BLaER1 treated with 17β-estradiol and CSF1 and Interleukin-3, amounts not matched to agents 10 nM and 100 nM (cell line): ENCODE measurements at regions not wholly inside any gene's neighbourhood (a gene's known extent, or its start where the extent isn't known, plus 50 kb on each side); places are given as distances from the start of the nearest gene placed in this dataset.

Source experiments
- H3K27ac ChIP-seq, 11 experiments: shearing (Covaris generic); formaldehyde crosslinking; 2 replicates each; pipeline ENCODE4 v1.8.1; 2022
- H3K27me3 ChIP-seq, 11 experiments: shearing (Covaris generic); formaldehyde crosslinking; 2 replicates each; pipeline ENCODE4 v1.8.1; 2022
- H3K36me3 ChIP-seq, 11 experiments: shearing (Covaris generic); formaldehyde crosslinking; 2 replicates each; pipeline ENCODE4 v1.8.1; 2022
- H3K4me1 ChIP-seq, 10 experiments: shearing (Covaris generic); formaldehyde crosslinking; 2 replicates each; pipeline ENCODE4 v1.8.1; 2022
- H3K4me2 ChIP-seq, 11 experiments: shearing (Covaris generic); formaldehyde crosslinking; 2 replicates each; pipeline ENCODE4 v1.8.1; 2022
- H3K4me3 ChIP-seq, 10 experiments: shearing (Covaris generic); formaldehyde crosslinking; 2 replicates each; pipeline ENCODE4 v1.8.1; 2022
- H3K9ac ChIP-seq, 11 experiments: shearing (Covaris generic); formaldehyde crosslinking; 2 replicates each; pipeline ENCODE4 v1.8.1; 2022
- H3K9me3 ChIP-seq, 11 experiments: shearing (Covaris generic); formaldehyde crosslinking; replicated peaks in 1 of 11; 2 replicates each; pipeline ENCODE4 v1.8.1; 2022
- H4K20me1 ChIP-seq, 11 experiments: shearing (Covaris generic); formaldehyde crosslinking; 2 replicates each; pipeline ENCODE4 v1.8.1; 2022
- Cebpa-rat ChIP-seq, 11 experiments: shearing (Covaris generic); IDR thresholded peaks; 2 replicates each; pipeline ENCODE4 v1.8.1; 2022

- H3K4me2 ChIP-seq, result no peak overlapping the region
- H3K9ac ChIP-seq, result no peak overlapping the region
- no peak overlapping the region for H3K27ac ChIP-seq
- no peaks in the 10 kb centered on the region for H4K20me1 ChIP-seq
- H3K4me3 ChIP-seq, result no peak overlapping the region
- no peaks in the 10 kb centered on the region for H3K27me3 ChIP-seq
- H3K9me3 ChIP-seq, result no peaks in the 10 kb centered on the region
- H3K36me3 ChIP-seq, result no peaks in the 10 kb centered on the region
- no peaks in the 10 kb centered on the region for H3K4me1 ChIP-seq
- no peak for TF ChIP-seq Cebpa-rat (IDR thresholded peaks at IDR 0.05)
Observed at GRCh38 chr12:77166696-77167095, 101.3 kb upstream of the E2F7 start.

- Histone ChIP-seq H3K36me3 (no peaks in the 10 kb centered on the region), H3K4me1 (no peaks in the 10 kb centered on the region), H3K27me3 (no peaks in the 10 kb centered on the region), H4K20me1 (no peaks in the 10 kb centered on the region), H3K9me3 (no peaks in the 10 kb centered on the region), H3K9ac (no peak overlapping the region), H3K4me2 (no peak overlapping the region), H3K4me3 (no peak overlapping the region), H3K27ac (no peak overlapping the region)
- TF ChIP-seq Cebpa-rat (IDR thresholded peaks at IDR 0.05), result no peak
Observed at GRCh38 chr12:77163074-77164038, 98.0 kb upstream of the E2F7 start.

GRCh38 chr12:77161944-77162343 is 96.6 kb upstream of the E2F7 start:
- Histone ChIP-seq H3K27me3 (no peaks in the 10 kb centered on the region), H3K9ac (no peak overlapping the region), H3K27ac (no peak overlapping the region), H3K4me3 (no peak overlapping the region), H3K36me3 (no peaks in the 10 kb centered on the region), H3K9me3 (no peaks in the 10 kb centered on the region), H4K20me1 (no peaks in the 10 kb centered on the region), H3K4me2 (no peak overlapping the region), H3K4me1 (no peaks in the 10 kb centered on the region)
- no peak for TF ChIP-seq Cebpa-rat (IDR thresholded peaks at IDR 0.05)

GRCh38 chr12:77160931-77161330 is 95.6 kb upstream of the E2F7 start:
- no peaks in the 10 kb centered on the region for H4K20me1 ChIP-seq
- TF ChIP-seq Cebpa-rat (IDR thresholded peaks at IDR 0.05), result no peak

GRCh38 chr12:77153706-77154105 is 88.3 kb upstream of the E2F7 start:
- no peak overlapping the region for H3K4me2 ChIP-seq
- H3K27ac ChIP-seq, result no peak overlapping the region
- H3K9me3 ChIP-seq, result 0 out of 22 replicates have a peak, but pooled peaks cover 0 to 5% (median 0%) of the 10 kb centered on the region in 11 experiments
- no peaks in the 10 kb centered on the region for H3K4me1 ChIP-seq
- H4K20me1 ChIP-seq, result no peaks in the 10 kb centered on the region
- no peaks in the 10 kb centered on the region for H3K27me3 ChIP-seq
- TF ChIP-seq Cebpa-rat (IDR thresholded peaks at IDR 0.05), result no peak
- no peaks in the 10 kb centered on the region for H3K36me3 ChIP-seq
- H3K4me3 ChIP-seq, result no peak overlapping the region
- H3K9ac ChIP-seq, result no peak overlapping the region

More at GRCh38 chr12:77160931-77161330, 95.6 kb upstream of the E2F7 start:
- no peaks in the 10 kb centered on the region for H3K36me3 ChIP-seq
- no peak overlapping the region for H3K4me2 ChIP-seq
- no peaks in the 10 kb centered on the region for H3K27me3 ChIP-seq
- H3K4me3 ChIP-seq, result no peak overlapping the region
- no peaks in the 10 kb centered on the region for H3K4me1 ChIP-seq
- no peak overlapping the region for H3K9ac ChIP-seq
- no peaks in the 10 kb centered on the region for H3K9me3 ChIP-seq
- no peak overlapping the region for H3K27ac ChIP-seq

- no peak overlapping the region for H3K4me3 ChIP-seq
- H4K20me1 ChIP-seq, result no peaks in the 10 kb centered on the region
- no peak overlapping the region for H3K9ac ChIP-seq
- no peaks in the 10 kb centered on the region for H3K36me3 ChIP-seq
- H3K27me3 ChIP-seq, result no peaks in the 10 kb centered on the region
- 0 out of 22 replicates have a peak, but pooled peaks cover 0 to 5% (median 0%) of the 10 kb centered on the region in 11 experiments for H3K9me3 ChIP-seq
- H3K4me2 ChIP-seq, result no peak overlapping the region
- no peak for TF ChIP-seq Cebpa-rat (IDR thresholded peaks at IDR 0.05)
- no peak overlapping the region for H3K27ac ChIP-seq
- no peaks in the 10 kb centered on the region; a peak in 1 of 20 replicates for H3K4me1 ChIP-seq
Observed at GRCh38 chr12:77152623-77153193, 87.3 kb upstream of the E2F7 start.

- Histone ChIP-seq H3K4me1 (peaks cover 0 to 9% (median 5%) of the 10 kb centered on the region in 10 experiments; a peak in 9 of 20 replicates), H4K20me1 (no peaks in the 10 kb centered on the region), H3K36me3 (no peaks in the 10 kb centered on the region), H3K4me2 (no peak overlapping the region), H3K4me3 (no peak overlapping the region), H3K9me3 (0 out of 22 replicates have a peak, but pooled peaks cover 0 to 5% (median 0%) of the 10 kb centered on the region in 11 experiments), H3K27ac (no peak overlapping the region), H3K9ac (no peak overlapping the region), H3K27me3 (no peaks in the 10 kb centered on the region)
- TF ChIP-seq Cebpa-rat (IDR thresholded peaks at IDR 0.05), result no peak
Observed at GRCh38 chr12:77151030-77151429, 85.7 kb upstream of the E2F7 start.

GRCh38 chr12:77133566-77133965 is 68.2 kb upstream of the E2F7 start:
- TF ChIP-seq Cebpa-rat (IDR thresholded peaks at IDR 0.05), result no peak
- H4K20me1 ChIP-seq, result no peaks in the 10 kb centered on the region
- H3K4me1 ChIP-seq, result no peaks in the 10 kb centered on the region
- no peaks in the 10 kb centered on the region for H3K36me3 ChIP-seq
- no peaks in the 10 kb centered on the region for H3K27me3 ChIP-seq
- no peak overlapping the region for H3K27ac ChIP-seq
- H3K9ac ChIP-seq, result no peak overlapping the region
- no peak overlapping the region for H3K4me2 ChIP-seq
- H3K9me3 ChIP-seq, result no peaks in the 10 kb centered on the region
- H3K4me3 ChIP-seq, result no peak overlapping the region

GRCh38 chr12:77131977-77132490 is 66.7 kb upstream of the E2F7 start:
- TF ChIP-seq Cebpa-rat (IDR thresholded peaks at IDR 0.05), result no peak
- Histone ChIP-seq H3K27me3 (no peaks in the 10 kb centered on the region), H4K20me1 (no peaks in the 10 kb centered on the region), H3K4me3 (no peak overlapping the region), H3K4me2 (no peak overlapping the region), H3K9ac (no peak overlapping the region), H3K36me3 (no peaks in the 10 kb centered on the region), H3K9me3 (no peaks in the 10 kb centered on the region), H3K27ac (no peak overlapping the region), H3K4me1 (no peaks in the 10 kb centered on the region)
